ENCODE measurements at regions not wholly inside any gene's neighbourhood (a gene's known extent, or its start where the extent isn't known, plus 50 kb on each side); places are given as distances from the start of the nearest gene placed in this dataset.

DNA sequence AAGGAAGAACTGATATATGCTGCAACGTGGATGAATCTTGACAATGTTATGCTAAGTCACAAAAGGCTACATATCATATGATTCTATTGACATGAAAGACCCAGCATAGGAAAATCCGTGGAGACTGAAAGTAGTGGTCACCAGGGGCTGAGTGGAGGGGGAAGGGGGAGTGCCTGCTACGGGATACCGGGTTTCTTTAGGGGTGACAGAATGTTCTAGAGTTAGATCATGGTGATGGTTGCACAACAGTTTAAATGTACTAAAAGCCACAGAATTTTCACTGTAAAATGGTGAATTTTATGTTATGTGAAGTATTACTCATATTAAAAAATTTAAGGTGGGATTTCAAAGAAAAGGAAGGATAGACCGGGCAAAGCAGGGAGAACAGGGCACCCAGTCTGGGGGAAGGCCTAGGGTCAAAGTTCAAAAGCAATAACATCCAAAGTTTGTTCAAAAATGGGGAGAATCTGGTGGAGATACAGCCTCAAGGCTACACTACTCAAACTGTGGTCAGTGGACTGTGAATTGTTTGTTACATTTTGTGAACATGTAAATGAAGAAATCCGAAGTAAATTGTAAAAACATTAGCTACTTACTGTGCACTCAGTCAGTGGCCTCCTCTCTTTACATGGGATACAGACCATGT lies 74.2 kb upstream of the FNDC3B start:
- no peak overlapping the region for H4K91ac ChIP-seq (replicated peaks; ENCODE audit: insufficient read length, low read length)
- no peak overlapping the region for H2AFZ ChIP-seq (ENCODE audit: low read length)
- H3K18ac ChIP-seq (ENCODE audit: extremely low read depth, low read length): no peak overlapping the region
- no peak overlapping the region for H3K27ac ChIP-seq (ENCODE audit: low read depth, low read length)
- no peaks in the 10 kb centered on the region; the same call in 1 of the 2 replicates for H3K23me2 ChIP-seq (ENCODE audit: low read depth, low read length)
- H3K36me3 ChIP-seq (ENCODE audit: control insufficient read depth in 2 of 4, insufficient read depth in 4 of 4, low read length in 3 of 4): no peaks in the 10 kb centered on the region
- no peak overlapping the region for H4K5ac ChIP-seq (ENCODE audit: insufficient read length, low read depth, low read length)
- no peak overlapping the region for H3K4me3 ChIP-seq (ENCODE audit: extremely low read depth in 1 of 4, insufficient read depth in 2 of 4, low read depth in 3 of 4, low read length in 4 of 4)
- H3K27me3 ChIP-seq (replicated peaks in 1 of 4; ENCODE audit: control insufficient read depth in 3 of 4, extremely low read depth in 1 of 4, insufficient read depth in 3 of 4, low read length in 3 of 4): no peaks in the 10 kb centered on the region
- H2BK5ac ChIP-seq (ENCODE audit: low read depth, low read length): no peak overlapping the region
- no peak for FAIRE-seq
- H2BK12ac ChIP-seq (ENCODE audit: low read depth, low read length): no peak overlapping the region
- H4K20me1 ChIP-seq (replicated peaks in 1 of 2; ENCODE audit: control insufficient read depth in 1 of 2, insufficient read depth in 2 of 2, low read length in 2 of 2): no peaks in the 10 kb centered on the region
- no peak overlapping the region for H3K56ac ChIP-seq (replicated peaks; ENCODE audit: insufficient read length, low read depth, low read length)
- no peak overlapping the region for H3K4ac ChIP-seq (replicated peaks; ENCODE audit: insufficient read length, low read depth, low read length)
- H3K9me3 ChIP-seq (ENCODE audit: insufficient read depth in 2 of 2, low read depth in 1 of 2, low read length in 1 of 2): no peaks in the 10 kb centered on the region
- H2BK20ac ChIP-seq (ENCODE audit: low read length): no peak overlapping the region
- TF ChIP-seq EP300 (IDR thresholded peaks at IDR 0.05; ENCODE audit: borderline replicate concordance in 1 of 2, low read depth in 2 of 2, low read length in 2 of 2): no peak
- TF ChIP-seq HDAC6 (IDR thresholded peaks at IDR 0.05; ENCODE audit: low read depth, low read length): no peak
- no peak overlapping the region for H2BK15ac ChIP-seq (ENCODE audit: low read length)
- H3K4me2 ChIP-seq (ENCODE audit: insufficient read depth in 1 of 2, low read depth in 2 of 2, low read length in 2 of 2): no peak overlapping the region
- 89% methylated on average over 6 of the region's 6 CpGs; no CpG with 5 or more reads in 1 of the 2 experiments for WGBS, 2 experiments (ENCODE audit: extremely low coverage in 1 of 2, insufficient coverage in 1 of 2, insufficient read length in 1 of 2, insufficient replicate concordance in 2 of 2, low coverage in 1 of 2, low lambda C conversion rate in 2 of 2, missing lambda C conversion rate in 1 of 2)
- ChIA-PET POLR2A (ENCODE audit: partially characterized antibody) (no interaction called here), CTCF (ENCODE audit: partially characterized antibody) (interaction anchor here (0.9 to 1.4 kb wide), 2 partner anchors 11 to 70 kb away, joined by 3 to 4 read pairs; no protein-coding TSS in a partner anchor)
- no peak overlapping the region for H2BK120ac ChIP-seq (replicated peaks; ENCODE audit: low read depth, low read length)
- no peak overlapping the region for H2AK5ac ChIP-seq (ENCODE audit: low read depth, low read length)
- no peak overlapping the region for H3K14ac ChIP-seq (ENCODE audit: insufficient read length)
- H3K79me1 ChIP-seq (ENCODE audit: low read depth, low read length): no peaks in the 10 kb centered on the region
- DNase-seq (ENCODE audit: low read depth in 1 of 2, low spot score in 2 of 2): no peak
- H3K23ac ChIP-seq (ENCODE audit: insufficient read length): no peak overlapping the region
- no peak overlapping the region for H3K9ac ChIP-seq (replicated peaks in 1 of 4; ENCODE audit: extremely low read depth in 1 of 4, low read depth in 3 of 4, low read length in 3 of 4)
- H3K79me2 ChIP-seq (ENCODE audit: control insufficient read depth in 1 of 2, insufficient read depth in 2 of 2, low read length in 2 of 2): no peaks in the 10 kb centered on the region
- H3K4me1 ChIP-seq (replicated peaks in 1 of 4; ENCODE audit: control insufficient read depth in 3 of 4, insufficient read depth in 4 of 4, low read length in 3 of 4): no peaks in the 10 kb centered on the region
- no peak overlapping the region for H4K8ac ChIP-seq (ENCODE audit: extremely low read depth, insufficient read depth, low read length)

Measured in H1 (cell line).